ENCODE measurements at regions not wholly inside any gene's neighbourhood (a gene's known extent, or its start where the extent isn't known, plus 50 kb on each side); places are given as distances from the start of the nearest gene placed in this dataset.
"Not testable (repeated sequence)": the region's sequence is repeated elsewhere in the genome, so short reads cannot be mapped to it uniquely, and the experiment has no call there.

GRCh38 chr2:39487398-39488250 lies 50.5 kb upstream of the MAP4K3 start:
- no peak for DNase-seq

- no peak for DNase-seq
Observed at GRCh38 chr2:39488450-39488849, 51.4 kb upstream of the MAP4K3 start.

GRCh38 chr2:39490586-39490985 lies 53.5 kb upstream of the MAP4K3 start:
- no peak for DNase-seq

- no peak for DNase-seq
Observed at GRCh38 chr2:39491653-39492052, 54.6 kb upstream of the MAP4K3 start.

GRCh38 chr2:39492095-39492590 lies 55.1 kb upstream of the MAP4K3 start:
- peak; percentile 16 for DNase-seq

- no peak for DNase-seq
Observed at GRCh38 chr2:39492716-39493115, 55.6 kb upstream of the MAP4K3 start.

- DNase-seq = peak; percentile 24
Observed at GRCh38 chr2:39494784-39495251, 57.7 kb upstream of the MAP4K3 start.

- no peak for DNase-seq
Observed at GRCh38 chr2:39497082-39497801, 60.2 kb upstream of the MAP4K3 start.

- not testable (repeated sequence) for DNase-seq
Observed at GRCh38 chr2:39498176-39498575, 61.1 kb upstream of the MAP4K3 start.

- DNase-seq = no peak
Observed at GRCh38 chr2:39498786-39499185, 61.7 kb upstream of the MAP4K3 start.

- no peak for DNase-seq
Observed at GRCh38 chr2:39499336-39499735, 62.3 kb upstream of the MAP4K3 start.

GRCh38 chr2:39501412-39501811 lies 64.3 kb upstream of the MAP4K3 start:
- DNase-seq = no peak

- no peak for DNase-seq
Observed at GRCh38 chr2:39503277-39503676, 66.2 kb upstream of the MAP4K3 start.

- DNase-seq = no peak
Observed at GRCh38 chr2:39504790-39505335, 67.8 kb upstream of the MAP4K3 start.

GRCh38 chr2:39506215-39506614 lies 69.1 kb upstream of the MAP4K3 start:
- DNase-seq = no peak

GRCh38 chr2:39508198-39508597 lies 71.1 kb upstream of the MAP4K3 start:
- no peak for DNase-seq

- no peak for DNase-seq
Observed at GRCh38 chr2:39510140-39510539, 73.1 kb upstream of the MAP4K3 start.

- no peak for DNase-seq
Observed at GRCh38 chr2:39511219-39511604, 74.1 kb upstream of the MAP4K3 start.

- DNase-seq = no peak
Observed at GRCh38 chr2:39511605-39512433, 74.7 kb upstream of the MAP4K3 start.

- DNase-seq = no peak
Observed at GRCh38 chr2:39512434-39512935, 75.4 kb upstream of the MAP4K3 start.

- DNase-seq = no peak
Observed at GRCh38 chr2:39512941-39513340, 75.9 kb upstream of the MAP4K3 start.

GRCh38 chr2:39513641-39514094 lies 76.6 kb upstream of the MAP4K3 start:
- DNase-seq = peak; percentile 82

Data from stimulated activated naive CD4-positive, alpha-beta T cell treated with Interleukin-2 at 50 U/mL for 16 hours (primary cell).